ENCODE measurements at regions not wholly inside any gene's neighbourhood (a gene's known extent, or its start where the extent isn't known, plus 50 kb on each side); places are given as distances from the start of the nearest gene placed in this dataset.

DNA sequence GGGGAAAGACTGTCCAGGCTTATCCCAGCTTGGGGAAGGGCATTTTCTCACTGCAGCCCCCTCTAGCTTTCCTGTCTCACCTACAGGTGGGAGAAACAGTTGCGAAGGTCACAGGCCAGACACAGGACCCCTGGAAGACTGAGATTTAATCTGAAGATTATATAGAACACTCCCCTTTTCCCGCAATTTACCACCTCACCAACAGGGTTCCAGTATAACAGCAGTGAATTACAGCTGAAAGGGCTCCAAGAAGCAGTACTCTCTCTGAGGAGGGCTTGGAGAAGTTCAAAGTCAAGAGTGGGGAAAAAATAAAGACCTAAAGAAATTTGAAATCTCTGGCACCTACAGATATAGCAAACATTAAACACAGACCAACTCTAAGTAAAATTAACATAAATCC, 111.9 kb downstream of the ANKRD60 start:
- POLR2A ChIA-PET, result interaction anchor here (0.8 kb wide), 1 partner anchor 44 kb away, joined by 4 read pairs; no protein-coding TSS in a partner anchor
- no peak overlapping the region for H2AFZ ChIP-seq (ENCODE audit: low read length)
- TF ChIP-seq EZH2phosphoT487 (IDR thresholded peaks at IDR 0.05; ENCODE audit: borderline replicate concordance, low read depth, low read length) (no peak), CTCF (conservative IDR thresholded peaks at IDR 0.05; ENCODE audit: low read length) (no peak)
- H3K4me1 ChIP-seq (ENCODE audit: insufficient read depth, low read length, poor library complexity, severe bottlenecking), result peaks cover 6% of the 10 kb centered on the region
- H3K27ac ChIP-seq (ENCODE audit: low read depth, low read length, poor library complexity, severe bottlenecking), result no peak overlapping the region
- H3K9me2 ChIP-seq (ENCODE audit: insufficient read depth, low read length), result no peaks in the 10 kb centered on the region
- no peak overlapping the region for H3K4me2 ChIP-seq (ENCODE audit: low read length)
- H3K4me3 ChIP-seq (ENCODE audit: low read depth, low read length, poor library complexity, severe bottlenecking), result no peak overlapping the region
- no peaks in the 10 kb centered on the region for H3K9me3 ChIP-seq (ENCODE audit: low read length)
- no peaks in the 10 kb centered on the region for H4K20me1 ChIP-seq (ENCODE audit: insufficient read depth, low read length)
- CTCF ChIA-PET (ENCODE audit: unreplicated experiment), result no interaction called here
- no peaks in the 10 kb centered on the region for H3K79me2 ChIP-seq (ENCODE audit: insufficient read depth, low read depth, low read length)
- DNase-seq (ENCODE audit: low spot score), result no peak
- no TSS peak for BruUV-seq (replicated peaks)
- intact Hi-C loops (cut with micrococcal nuclease; ENCODE audit: unreplicated experiment), result no loop called here
- H3K36me3 ChIP-seq (ENCODE audit: insufficient read depth, low read length), result no peaks in the 10 kb centered on the region

DNA sequence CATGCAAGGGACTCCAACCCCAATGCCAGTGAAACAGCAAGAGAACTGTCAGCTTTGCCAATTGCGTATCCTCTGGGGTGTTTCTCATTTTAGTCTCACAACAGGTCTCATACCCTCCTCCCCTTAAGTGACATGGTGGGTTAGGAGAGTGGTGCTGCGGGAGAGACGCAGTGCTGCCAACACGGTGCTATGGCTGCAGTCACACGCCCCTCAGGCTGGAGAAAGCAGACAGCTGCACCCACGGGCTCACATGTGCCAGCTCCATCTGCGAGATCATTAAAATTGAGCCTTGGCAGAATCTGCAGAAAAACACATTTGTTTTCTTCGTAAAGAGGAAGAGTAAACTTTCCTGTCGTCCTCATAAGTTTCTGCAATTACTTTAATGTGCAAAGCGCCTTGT, 114.7 kb downstream of the ANKRD60 start:
- no peaks in the 10 kb centered on the region for H3K9me2 ChIP-seq (ENCODE audit: insufficient read depth, low read length)
- no peaks in the 10 kb centered on the region for H3K79me2 ChIP-seq (ENCODE audit: insufficient read depth, low read depth, low read length)
- BruUV-seq (replicated peaks), result no TSS peak
- no peaks in the 10 kb centered on the region for H4K20me1 ChIP-seq (ENCODE audit: insufficient read depth, low read length)
- no peaks in the 10 kb centered on the region for H3K9me3 ChIP-seq (ENCODE audit: low read length)
- POLR2A ChIA-PET, result no interaction called here
- H3K4me2 ChIP-seq (ENCODE audit: low read length), result no peak overlapping the region
- DNase-seq (ENCODE audit: low spot score), result no peak
- H3K27ac ChIP-seq (ENCODE audit: low read depth, low read length, poor library complexity, severe bottlenecking), result no peak overlapping the region
- CTCF ChIA-PET (ENCODE audit: unreplicated experiment), result no interaction called here
- intact Hi-C loops (cut with micrococcal nuclease; ENCODE audit: unreplicated experiment), result no loop called here
- no peak overlapping the region for H3K4me3 ChIP-seq (ENCODE audit: low read depth, low read length, poor library complexity, severe bottlenecking)
- no peaks in the 10 kb centered on the region for H3K36me3 ChIP-seq (ENCODE audit: insufficient read depth, low read length)
- H3K4me1 ChIP-seq (ENCODE audit: insufficient read depth, low read length, poor library complexity, severe bottlenecking), result peaks cover 6% of the 10 kb centered on the region
- no peak overlapping the region for H2AFZ ChIP-seq (ENCODE audit: low read length)
- TF ChIP-seq CTCF (conservative IDR thresholded peaks at IDR 0.05; ENCODE audit: low read length) (no peak), EZH2phosphoT487 (IDR thresholded peaks at IDR 0.05; ENCODE audit: borderline replicate concordance, low read depth, low read length) (no peak)

GRCh38 chr20:58112017-58112781, 116.3 kb downstream of the ANKRD60 start:
- DNase-seq (ENCODE audit: low spot score), result peak; percentile 4
- Histone ChIP-seq H2AFZ (ENCODE audit: low read length) (no peak overlapping the region), H3K4me2 (ENCODE audit: low read length) (no peak overlapping the region), H3K9me3 (ENCODE audit: low read length) (no peaks in the 10 kb centered on the region), H3K4me1 (ENCODE audit: insufficient read depth, low read length, poor library complexity, severe bottlenecking) (peaks cover 6% of the 10 kb centered on the region), H3K79me2 (ENCODE audit: insufficient read depth, low read depth, low read length) (no peaks in the 10 kb centered on the region), H3K9me2 (ENCODE audit: insufficient read depth, low read length) (no peaks in the 10 kb centered on the region), H3K27ac (ENCODE audit: low read depth, low read length, poor library complexity, severe bottlenecking) (no peak overlapping the region), H3K36me3 (ENCODE audit: insufficient read depth, low read length) (no peaks in the 10 kb centered on the region), H3K4me3 (ENCODE audit: low read depth, low read length, poor library complexity, severe bottlenecking) (no peak overlapping the region), H4K20me1 (ENCODE audit: insufficient read depth, low read length) (no peaks in the 10 kb centered on the region)
- BruUV-seq (replicated peaks), result no TSS peak
- TF ChIP-seq EZH2phosphoT487 (IDR thresholded peaks at IDR 0.05; ENCODE audit: borderline replicate concordance, low read depth, low read length), result no peak
- no peak for TF ChIP-seq CTCF (conservative IDR thresholded peaks at IDR 0.05; ENCODE audit: low read length)
- intact Hi-C loops (cut with micrococcal nuclease; ENCODE audit: unreplicated experiment), result no loop called here
- POLR2A ChIA-PET, result no interaction called here
- CTCF ChIA-PET (ENCODE audit: unreplicated experiment), result no interaction called here

All from OCI-LY7 (cell line).